ENCODE measurements at regions not wholly inside any gene's neighbourhood (a gene's known extent, or its start where the extent isn't known, plus 50 kb on each side); places are given as distances from the start of the nearest gene placed in this dataset.

DNA sequence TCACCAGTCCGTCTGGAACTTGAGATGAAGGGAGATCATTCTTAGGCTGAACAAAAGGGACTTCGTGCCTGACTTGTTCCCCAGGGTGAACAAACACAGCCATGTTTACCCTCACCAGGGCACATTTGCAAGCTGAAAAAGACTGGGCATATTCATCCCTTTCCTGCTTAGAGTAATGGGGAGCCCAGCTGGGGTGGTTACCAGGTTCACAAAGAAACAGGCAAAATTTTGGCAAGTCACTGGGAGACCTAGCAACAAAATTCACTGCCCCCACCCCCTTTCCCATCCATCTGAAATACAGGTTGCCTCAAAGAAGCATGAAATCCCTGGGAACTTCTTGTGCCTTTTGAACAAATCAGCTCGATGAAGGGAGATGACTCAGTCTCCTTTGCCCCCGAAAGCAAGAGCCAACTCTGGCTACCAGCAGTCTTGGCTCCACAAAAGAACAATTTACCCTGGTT, 775.0 kb downstream of the SQOR start:
- Histone ChIP-seq H3K9me2 (replicated peaks; ENCODE audit: control insufficient read depth, low read length) (no peaks in the 10 kb centered on the region), H3K36me3 (ENCODE audit: control insufficient read depth, low read length) (no peaks in the 10 kb centered on the region), H3F3A (ENCODE audit: control insufficient read depth, insufficient read depth) (no peaks in the 10 kb centered on the region), H3K4me1 (ENCODE audit: control insufficient read depth, low read length) (no peaks in the 10 kb centered on the region), H4K20me1 (ENCODE audit: control insufficient read depth, insufficient read depth, low read depth, low read length) (no peaks in the 10 kb centered on the region), H3K27me3 (ENCODE audit: control insufficient read depth, low read length) (no peaks in the 10 kb centered on the region), H3K4me3 (ENCODE audit: low read length) (no peak overlapping the region), H3K4me2 (ENCODE audit: low read length) (no peak overlapping the region), H3K27ac (ENCODE audit: low read depth, low read length) (no peak overlapping the region), H3K9me3 (ENCODE audit: control insufficient read depth, insufficient read depth, low read length) (no peaks in the 10 kb centered on the region), H3K79me2 (ENCODE audit: control insufficient read depth, low read length) (no peaks in the 10 kb centered on the region)
- TF ChIP-seq, protein P1, sequence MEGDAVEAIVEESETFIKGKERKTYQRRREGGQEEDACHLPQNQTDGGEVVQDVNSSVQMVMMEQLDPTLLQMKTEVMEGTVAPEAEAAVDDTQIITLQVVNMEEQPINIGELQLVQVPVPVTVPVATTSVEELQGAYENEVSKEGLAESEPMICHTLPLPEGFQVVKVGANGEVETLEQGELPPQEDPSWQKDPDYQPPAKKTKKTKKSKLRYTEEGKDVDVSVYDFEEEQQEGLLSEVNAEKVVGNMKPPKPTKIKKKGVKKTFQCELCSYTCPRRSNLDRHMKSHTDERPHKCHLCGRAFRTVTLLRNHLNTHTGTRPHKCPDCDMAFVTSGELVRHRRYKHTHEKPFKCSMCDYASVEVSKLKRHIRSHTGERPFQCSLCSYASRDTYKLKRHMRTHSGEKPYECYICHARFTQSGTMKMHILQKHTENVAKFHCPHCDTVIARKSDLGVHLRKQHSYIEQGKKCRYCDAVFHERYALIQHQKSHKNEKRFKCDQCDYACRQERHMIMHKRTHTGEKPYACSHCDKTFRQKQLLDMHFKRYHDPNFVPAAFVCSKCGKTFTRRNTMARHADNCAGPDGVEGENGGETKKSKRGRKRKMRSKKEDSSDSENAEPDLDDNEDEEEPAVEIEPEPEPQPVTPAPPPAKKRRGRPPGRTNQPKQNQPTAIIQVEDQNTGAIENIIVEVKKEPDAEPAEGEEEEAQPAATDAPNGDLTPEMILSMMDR (IDR thresholded peaks at IDR 0.05; ENCODE audit: low read depth, low read length, poor library complexity, severe bottlenecking) = no peak
- no peak for TF ChIP-seq EZH2phosphoT487 (IDR thresholded peaks at IDR 0.05; ENCODE audit: borderline replicate concordance, low read length)

DNA sequence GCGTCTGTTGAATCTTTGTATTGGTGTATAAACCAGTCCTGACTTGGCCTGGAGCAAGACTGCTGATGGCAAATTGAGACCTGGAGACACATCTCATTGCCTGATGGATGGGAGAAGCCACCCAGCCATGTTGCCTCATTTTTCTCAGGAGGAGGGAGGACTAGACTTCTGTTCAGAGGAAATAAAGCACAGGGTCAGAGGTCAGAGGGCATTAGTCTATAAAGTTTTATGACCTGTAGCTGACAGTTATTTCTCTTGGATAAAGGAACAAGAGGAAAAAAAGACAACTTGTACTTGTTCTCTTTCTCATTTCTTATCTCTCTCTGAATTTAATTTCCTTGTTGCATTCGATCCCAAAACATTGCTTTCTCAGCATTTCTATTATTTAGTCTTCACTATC, 775.9 kb downstream of the SQOR start:
- no peaks in the 10 kb centered on the region for H3K27me3 ChIP-seq (ENCODE audit: control insufficient read depth, low read length)
- H3K9me2 ChIP-seq (replicated peaks; ENCODE audit: control insufficient read depth, low read length) = no peaks in the 10 kb centered on the region
- H3K4me2 ChIP-seq (ENCODE audit: low read length) = no peak overlapping the region
- no peaks in the 10 kb centered on the region for H3F3A ChIP-seq (ENCODE audit: control insufficient read depth, insufficient read depth)
- H3K36me3 ChIP-seq (ENCODE audit: control insufficient read depth, low read length) = no peaks in the 10 kb centered on the region
- H4K20me1 ChIP-seq (ENCODE audit: control insufficient read depth, insufficient read depth, low read depth, low read length) = no peaks in the 10 kb centered on the region
- no peaks in the 10 kb centered on the region for H3K9me3 ChIP-seq (ENCODE audit: control insufficient read depth, insufficient read depth, low read length)
- no peak for TF ChIP-seq EZH2phosphoT487 (IDR thresholded peaks at IDR 0.05; ENCODE audit: borderline replicate concordance, low read length)
- TF ChIP-seq, protein P1 (IDR thresholded peaks at IDR 0.05; ENCODE audit: low read depth, low read length, poor library complexity, severe bottlenecking) = no peak
- H3K27ac ChIP-seq (ENCODE audit: low read depth, low read length) = no peak overlapping the region
- H3K4me3 ChIP-seq (ENCODE audit: low read length) = no peak overlapping the region
- H3K4me1 ChIP-seq (ENCODE audit: control insufficient read depth, low read length) = no peaks in the 10 kb centered on the region
- no peaks in the 10 kb centered on the region for H3K79me2 ChIP-seq (ENCODE audit: control insufficient read depth, low read length)

DNA sequence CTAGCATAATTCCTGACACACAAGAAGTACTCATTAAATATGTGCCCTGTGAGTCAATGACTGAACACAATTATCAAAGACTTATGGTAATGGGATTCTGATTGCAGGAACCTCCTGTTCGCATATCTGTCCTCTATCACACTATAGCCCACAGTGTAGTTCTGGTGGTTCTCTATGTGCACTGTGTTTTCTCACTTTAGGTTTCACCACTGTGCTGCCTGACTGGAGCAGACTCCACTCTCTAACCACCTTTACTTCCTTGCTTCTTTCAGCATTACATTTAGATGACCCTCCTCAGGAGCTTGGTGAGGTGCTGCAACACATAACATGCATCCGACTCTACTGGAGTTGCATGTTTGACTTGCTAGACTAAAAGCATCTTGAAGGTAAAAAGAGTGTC, 777.1 kb downstream of the SQOR start:
- no peak overlapping the region for H3K4me3 ChIP-seq (ENCODE audit: low read length)
- no peak overlapping the region for H3K27ac ChIP-seq (ENCODE audit: low read depth, low read length)
- no peaks in the 10 kb centered on the region for H3K4me1 ChIP-seq (ENCODE audit: control insufficient read depth, low read length)
- H3K9me3 ChIP-seq (ENCODE audit: control insufficient read depth, insufficient read depth, low read length) = no peaks in the 10 kb centered on the region
- TF ChIP-seq EZH2phosphoT487 (IDR thresholded peaks at IDR 0.05; ENCODE audit: borderline replicate concordance, low read length) = no peak
- TF ChIP-seq, protein P1 (IDR thresholded peaks at IDR 0.05; ENCODE audit: low read depth, low read length, poor library complexity, severe bottlenecking) = no peak
- H3K36me3 ChIP-seq (ENCODE audit: control insufficient read depth, low read length) = no peaks in the 10 kb centered on the region
- no peaks in the 10 kb centered on the region for H3F3A ChIP-seq (ENCODE audit: control insufficient read depth, insufficient read depth)
- no peaks in the 10 kb centered on the region for H3K79me2 ChIP-seq (ENCODE audit: control insufficient read depth, low read length)
- H3K9me2 ChIP-seq (replicated peaks; ENCODE audit: control insufficient read depth, low read length) = no peaks in the 10 kb centered on the region
- no peaks in the 10 kb centered on the region for H4K20me1 ChIP-seq (ENCODE audit: control insufficient read depth, insufficient read depth, low read depth, low read length)
- H3K27me3 ChIP-seq (ENCODE audit: control insufficient read depth, low read length) = no peaks in the 10 kb centered on the region
- H3K4me2 ChIP-seq (ENCODE audit: low read length) = no peak overlapping the region

DNA sequence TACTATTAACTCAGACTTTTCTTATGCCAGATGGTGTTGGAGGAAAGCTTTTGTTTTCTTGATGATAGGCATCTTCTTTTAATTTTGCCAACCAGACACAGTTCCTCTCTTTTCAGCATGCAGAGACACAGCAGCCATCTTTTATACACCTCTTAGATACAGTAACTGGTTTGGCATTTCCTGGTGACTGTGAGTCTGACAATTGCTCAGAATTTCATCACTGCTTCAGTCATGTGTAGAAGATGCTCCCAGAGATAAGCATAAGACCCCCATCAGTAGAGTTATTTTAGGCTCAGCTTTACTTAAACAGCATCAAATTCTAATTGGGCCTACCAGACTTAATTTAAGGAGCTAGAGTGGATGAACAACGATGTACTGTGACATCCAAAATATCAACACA, 779.0 kb downstream of the SQOR start:
- no peaks in the 10 kb centered on the region for H3K36me3 ChIP-seq (ENCODE audit: control insufficient read depth, low read length)
- no peak overlapping the region for H3K4me3 ChIP-seq (ENCODE audit: low read length)
- no peaks in the 10 kb centered on the region for H3K27me3 ChIP-seq (ENCODE audit: control insufficient read depth, low read length)
- no peaks in the 10 kb centered on the region for H4K20me1 ChIP-seq (ENCODE audit: control insufficient read depth, insufficient read depth, low read depth, low read length)
- H3K27ac ChIP-seq (ENCODE audit: low read depth, low read length) = no peak overlapping the region
- TF ChIP-seq EZH2phosphoT487 (IDR thresholded peaks at IDR 0.05; ENCODE audit: borderline replicate concordance, low read length) = no peak
- TF ChIP-seq, protein P1 (IDR thresholded peaks at IDR 0.05; ENCODE audit: low read depth, low read length, poor library complexity, severe bottlenecking) = no peak
- no peak overlapping the region for H3K4me2 ChIP-seq (ENCODE audit: low read length)
- no peaks in the 10 kb centered on the region for H3K79me2 ChIP-seq (ENCODE audit: control insufficient read depth, low read length)
- H3K9me2 ChIP-seq (replicated peaks; ENCODE audit: control insufficient read depth, low read length) = no peaks in the 10 kb centered on the region
- H3F3A ChIP-seq (ENCODE audit: control insufficient read depth, insufficient read depth) = no peaks in the 10 kb centered on the region
- H3K4me1 ChIP-seq (ENCODE audit: control insufficient read depth, low read length) = no peaks in the 10 kb centered on the region
- H3K9me3 ChIP-seq (ENCODE audit: control insufficient read depth, insufficient read depth, low read length) = no peaks in the 10 kb centered on the region
